SK-N-MC (cell line): ENCODE measurements at regions not wholly inside any gene's neighbourhood (a gene's known extent, or its start where the extent isn't known, plus 50 kb on each side); places are given as distances from the start of the nearest gene placed in this dataset.
A peak's percentile ranks its signal among the peaks of the same experiment; 100 is the strongest.

ENCODE experiments used
- DNase-seq: peaks from one replicate; pipeline ENCODE4 v3.0.0-alpha.2; 2011; ENCODE audit warnings: low read depth, low spot score
- H3K27ac ChIP-seq: fragments of 200-600 bp; sonication (generic); 2 replicates; pipeline ENCODE4 v1.5.1; 2016; ENCODE audit warnings: mixed run types
- H3K36me3 ChIP-seq: fragments of 200-600 bp; sonication (generic); 2 replicates; pipeline ENCODE4 v1.6.1; 2017; ENCODE audit warnings: antibody characterized with exemption, low read length, mixed read lengths; ENCODE audit not compliant: insufficient read depth
- H3K4me3 ChIP-seq: fragments of 200-600 bp; sonication (generic); 2 replicates; pipeline ENCODE4 v1.5.1; 2016
- H3K9ac ChIP-seq: fragments of 200-600 bp; sonication (generic); 2 replicates; pipeline ENCODE4 v1.8.0; 2017; ENCODE audit warnings: mixed run types, mixed read lengths; ENCODE audit not compliant: insufficient read length
- H3K9me3 ChIP-seq: fragments of 200-600 bp; sonication (generic); 2 replicates; pipeline ENCODE4 v1.6.1; 2017; ENCODE audit warnings: low read depth, mild to moderate bottlenecking, antibody characterized with exemption, low read length, moderate library complexity, mixed read lengths
- EZH2 ChIP-seq: fragments of 200-600 bp; sonication (generic); IDR thresholded peaks from one replicate; pipeline ENCODE4 v1.6.1; 2017; ENCODE audit warnings: antibody characterized with exemption
- FOXP2 ChIP-seq: optimal IDR thresholded peaks from 2 replicates; pipeline ENCODE3; 2011; ENCODE audit warnings: mild to moderate bottlenecking, moderate library complexity; ENCODE audit not compliant: insufficient read depth; ENCODE audit errors: extremely low read length, control extremely low read depth
- POLR2AphosphoS5 ChIP-seq: IDR thresholded peaks from 2 replicates; pipeline ENCODE4 v1.6.1; 2012; ENCODE audit warnings: mild to moderate bottlenecking, low read depth, low read length, borderline replicate concordance

GRCh38 chr4:8703401-8703696 lies 110.8 kb downstream of the CPZ start:
- TF ChIP-seq FOXP2 (no peak), POLR2AphosphoS5 (no peak), EZH2 (no peak)
- Histone ChIP-seq H3K4me3 (no peak overlapping the region), H3K9me3 (no peaks in the 10 kb centered on the region)

GRCh38 chr4:8702516-8703400 lies 110.2 kb downstream of the CPZ start:
- no peak overlapping the region for H3K27ac ChIP-seq
- no peak for DNase-seq
- TF ChIP-seq FOXP2 (no peak), EZH2 (no peak), POLR2AphosphoS5 (no peak)

More at GRCh38 chr4:8703401-8703696, 110.8 kb downstream of the CPZ start:
- H3K36me3 ChIP-seq, result no peaks in the 10 kb centered on the region
- no peak overlapping the region for H3K9ac ChIP-seq
- DNase-seq, result no peak
- no peak overlapping the region for H3K27ac ChIP-seq

GRCh38 chr4:8702020-8702495 lies 109.5 kb downstream of the CPZ start:
- no peak for DNase-seq
- no peaks in the 10 kb centered on the region for H3K36me3 ChIP-seq
- TF ChIP-seq FOXP2, result no peak
- no peak for TF ChIP-seq POLR2AphosphoS5
- no peak for TF ChIP-seq EZH2
- H3K9me3 ChIP-seq, result no peaks in the 10 kb centered on the region
- no peak overlapping the region for H3K27ac ChIP-seq
- H3K9ac ChIP-seq, result no peak overlapping the region
- no peak overlapping the region for H3K4me3 ChIP-seq

More at GRCh38 chr4:8702516-8703400, 110.2 kb downstream of the CPZ start:
- no peaks in the 10 kb centered on the region for H3K36me3 ChIP-seq
- no peak overlapping the region for H3K4me3 ChIP-seq
- H3K9ac ChIP-seq, result no peak overlapping the region
- H3K9me3 ChIP-seq, result no peaks in the 10 kb centered on the region

- Histone ChIP-seq H3K9ac (no peak overlapping the region), H3K27ac (no peak overlapping the region), H3K4me3 (no peak overlapping the region), H3K36me3 (no peaks in the 10 kb centered on the region), H3K9me3 (no peaks in the 10 kb centered on the region)
- TF ChIP-seq FOXP2 (no peak), EZH2 (no peak)
- no peak for DNase-seq
Observed at GRCh38 chr4:8701126-8702019, 108.8 kb downstream of the CPZ start.

GRCh38 chr4:8700531-8700930 lies 108.0 kb downstream of the CPZ start:
- H3K9ac ChIP-seq, result no peak overlapping the region
- H3K4me3 ChIP-seq, result no peak overlapping the region
- no peaks in the 10 kb centered on the region for H3K9me3 ChIP-seq
- TF ChIP-seq POLR2AphosphoS5, result no peak
- TF ChIP-seq FOXP2, result no peak
- peak; percentile 32 for TF ChIP-seq EZH2
- DNase-seq, result no peak
- H3K27ac ChIP-seq, result no peak overlapping the region
- H3K36me3 ChIP-seq, result no peaks in the 10 kb centered on the region

- Histone ChIP-seq H3K36me3 (no peaks in the 10 kb centered on the region), H3K27ac (no peak overlapping the region), H3K9me3 (no peaks in the 10 kb centered on the region), H3K4me3 (no peak overlapping the region), H3K9ac (no peak overlapping the region)
- DNase-seq, result no peak
- TF ChIP-seq EZH2, result no peak
- TF ChIP-seq FOXP2, result no peak
- TF ChIP-seq POLR2AphosphoS5, result no peak
Observed at GRCh38 chr4:8699479-8700145, 107.0 kb downstream of the CPZ start.

- TF ChIP-seq FOXP2, result no peak
- TF ChIP-seq POLR2AphosphoS5, result no peak
- no peak for TF ChIP-seq EZH2
- no peak for DNase-seq
- H3K36me3 ChIP-seq, result no peaks in the 10 kb centered on the region
- no peak overlapping the region for H3K27ac ChIP-seq
- no peak overlapping the region for H3K4me3 ChIP-seq
- H3K9me3 ChIP-seq, result no peaks in the 10 kb centered on the region
- H3K9ac ChIP-seq, result no peak overlapping the region
Observed at GRCh38 chr4:8699063-8699385, 106.5 kb downstream of the CPZ start.

- TF ChIP-seq EZH2 (no peak), FOXP2 (no peak), POLR2AphosphoS5 (no peak)
- Histone ChIP-seq H3K4me3 (no peak overlapping the region), H3K27ac (no peak overlapping the region), H3K9ac (no peak overlapping the region), H3K9me3 (no peaks in the 10 kb centered on the region), H3K36me3 (no peaks in the 10 kb centered on the region)
- DNase-seq, result no peak
Observed at GRCh38 chr4:8698341-8699062, 105.9 kb downstream of the CPZ start.
